ENCODE measurements at regions not wholly inside any gene's neighbourhood (a gene's known extent, or its start where the extent isn't known, plus 50 kb on each side); places are given as distances from the start of the nearest gene placed in this dataset.

DNA sequence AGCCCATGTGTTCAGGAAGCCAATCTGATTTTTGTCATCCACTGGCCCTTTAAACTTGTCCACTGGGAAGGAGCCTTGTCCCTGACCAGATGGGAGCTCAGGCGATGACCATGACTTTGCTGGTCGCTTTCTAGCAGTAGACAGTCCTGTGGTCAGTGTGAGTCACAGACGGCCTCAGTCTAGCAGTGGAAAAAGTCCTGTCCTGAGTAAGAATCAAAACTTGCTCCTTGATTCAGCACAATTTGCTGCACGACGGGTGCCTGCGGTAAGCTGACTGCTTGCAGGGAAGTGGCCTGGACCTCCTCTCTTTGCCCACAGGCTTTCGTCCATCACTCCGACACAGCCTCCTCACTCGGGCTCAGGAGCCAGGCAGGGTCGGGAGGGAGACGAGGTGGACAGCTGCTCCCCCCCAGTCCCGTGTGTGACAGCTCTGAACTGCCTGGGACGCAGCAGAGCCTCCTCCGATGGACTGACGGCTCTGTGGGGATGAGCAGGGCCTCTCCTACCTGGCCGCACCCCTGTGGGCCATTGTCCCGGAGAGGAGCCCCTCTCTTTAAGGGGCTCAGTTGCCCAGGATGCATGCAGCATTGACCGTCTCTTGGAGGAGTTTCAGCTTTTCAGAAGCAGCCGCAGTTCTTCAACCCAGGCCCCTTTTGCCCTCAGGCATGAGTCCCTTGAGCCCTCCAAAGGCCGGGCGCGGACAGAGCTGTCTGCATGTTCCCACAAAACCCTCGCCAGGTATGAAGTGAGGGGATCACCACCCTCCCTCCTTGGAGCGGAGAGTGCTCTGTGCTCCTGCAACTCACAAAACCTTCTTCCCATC, 209.2 kb downstream of the ANKRD60 start:
- TF ChIP-seq EP300 (IDR thresholded peaks at IDR 0.05): no peak
- TF ChIP-seq, protein P1, sequence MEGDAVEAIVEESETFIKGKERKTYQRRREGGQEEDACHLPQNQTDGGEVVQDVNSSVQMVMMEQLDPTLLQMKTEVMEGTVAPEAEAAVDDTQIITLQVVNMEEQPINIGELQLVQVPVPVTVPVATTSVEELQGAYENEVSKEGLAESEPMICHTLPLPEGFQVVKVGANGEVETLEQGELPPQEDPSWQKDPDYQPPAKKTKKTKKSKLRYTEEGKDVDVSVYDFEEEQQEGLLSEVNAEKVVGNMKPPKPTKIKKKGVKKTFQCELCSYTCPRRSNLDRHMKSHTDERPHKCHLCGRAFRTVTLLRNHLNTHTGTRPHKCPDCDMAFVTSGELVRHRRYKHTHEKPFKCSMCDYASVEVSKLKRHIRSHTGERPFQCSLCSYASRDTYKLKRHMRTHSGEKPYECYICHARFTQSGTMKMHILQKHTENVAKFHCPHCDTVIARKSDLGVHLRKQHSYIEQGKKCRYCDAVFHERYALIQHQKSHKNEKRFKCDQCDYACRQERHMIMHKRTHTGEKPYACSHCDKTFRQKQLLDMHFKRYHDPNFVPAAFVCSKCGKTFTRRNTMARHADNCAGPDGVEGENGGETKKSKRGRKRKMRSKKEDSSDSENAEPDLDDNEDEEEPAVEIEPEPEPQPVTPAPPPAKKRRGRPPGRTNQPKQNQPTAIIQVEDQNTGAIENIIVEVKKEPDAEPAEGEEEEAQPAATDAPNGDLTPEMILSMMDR (IDR thresholded peaks at IDR 0.05): no peak
- no peak for TF ChIP-seq POLR2AphosphoS5 (IDR thresholded peaks at IDR 0.05)
- TF ChIP-seq POLR2A (IDR thresholded peaks at IDR 0.05; ENCODE audit: low read depth): no peak
